ENCODE measurements at regions not wholly inside any gene's neighbourhood (a gene's known extent, or its start where the extent isn't known, plus 50 kb on each side); places are given as distances from the start of the nearest gene placed in this dataset.
"Not testable (repeated sequence)": the region's sequence is repeated elsewhere in the genome, so short reads cannot be mapped to it uniquely, and the experiment has no call there.

DNA sequence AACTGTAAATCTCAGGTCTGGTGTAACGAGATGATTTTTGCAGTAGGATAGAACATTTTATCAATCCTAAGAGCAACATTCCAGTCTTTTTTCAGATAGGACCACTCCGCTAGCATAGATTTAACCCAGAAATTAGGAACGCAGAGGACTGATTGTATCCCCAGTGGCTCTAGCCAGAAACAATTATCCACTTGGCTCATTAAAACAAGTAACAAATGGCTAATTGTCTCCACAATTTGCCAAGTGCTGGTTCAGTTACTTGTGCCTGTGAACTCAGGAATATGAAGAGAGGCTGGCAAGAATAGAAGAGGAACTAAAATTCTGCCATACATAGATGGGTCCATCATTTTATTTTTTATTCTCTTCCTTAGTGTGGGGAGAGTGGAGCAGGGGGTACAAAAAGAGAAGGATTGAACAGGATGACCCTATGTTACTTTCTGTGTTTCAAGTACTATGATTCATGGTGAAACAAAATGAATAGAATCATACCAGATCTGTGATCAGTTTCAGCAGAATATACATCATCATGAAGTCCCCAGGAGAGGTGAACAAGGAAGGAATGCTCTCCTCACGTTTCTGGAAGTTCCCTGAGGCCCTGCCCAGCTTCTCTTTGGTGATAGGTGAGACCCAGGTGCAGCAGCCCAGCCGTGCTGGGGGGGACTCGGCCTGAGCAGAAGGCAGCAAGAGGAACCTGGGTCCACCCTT is 121.6 kb downstream of the ARL4C start:
- DNase-seq (ENCODE audit: low spot score) (no peak), ATAC-seq (no peak)

DNA sequence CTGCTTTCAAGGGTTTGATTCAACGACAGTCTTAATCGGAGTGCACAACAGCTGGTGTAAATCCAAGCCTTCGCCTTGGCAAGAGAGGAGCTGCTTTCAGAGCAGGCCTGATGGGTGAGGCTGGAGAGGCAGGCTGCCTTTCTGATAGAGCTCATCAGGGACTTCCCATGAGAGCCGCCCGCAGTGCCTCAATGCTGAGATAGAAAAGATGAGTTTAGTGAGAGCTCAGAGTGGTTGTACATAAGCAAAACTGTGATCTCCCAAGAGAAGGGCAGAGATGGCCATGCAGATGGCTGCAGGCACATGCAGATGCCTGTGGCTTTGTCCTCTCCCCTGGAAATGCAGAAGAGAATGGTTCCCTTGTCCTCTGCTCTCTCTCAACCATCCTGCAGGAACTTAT is 122.1 kb downstream of the ARL4C start:
- no peak for ATAC-seq
- no peak for DNase-seq (ENCODE audit: low spot score)

DNA sequence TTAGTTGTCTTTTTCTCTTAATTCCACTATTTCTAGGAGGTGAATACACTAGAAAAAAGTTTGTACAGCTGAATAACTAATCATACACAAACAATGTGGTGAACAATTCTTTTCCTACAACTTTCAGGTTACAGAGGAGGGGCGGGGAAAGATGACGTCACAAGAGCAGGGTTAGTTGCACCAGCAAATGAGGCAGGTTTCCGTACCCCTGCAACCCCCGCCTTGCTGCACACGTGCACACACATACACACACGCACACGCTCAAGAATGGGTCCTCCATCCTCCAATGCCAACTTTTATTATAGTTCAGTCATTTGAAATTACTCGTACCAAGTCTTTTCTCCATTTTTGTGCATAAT is 122.8 kb downstream of the ARL4C start:
- ATAC-seq: no peak
- DNase-seq (ENCODE audit: low spot score): no peak

DNA sequence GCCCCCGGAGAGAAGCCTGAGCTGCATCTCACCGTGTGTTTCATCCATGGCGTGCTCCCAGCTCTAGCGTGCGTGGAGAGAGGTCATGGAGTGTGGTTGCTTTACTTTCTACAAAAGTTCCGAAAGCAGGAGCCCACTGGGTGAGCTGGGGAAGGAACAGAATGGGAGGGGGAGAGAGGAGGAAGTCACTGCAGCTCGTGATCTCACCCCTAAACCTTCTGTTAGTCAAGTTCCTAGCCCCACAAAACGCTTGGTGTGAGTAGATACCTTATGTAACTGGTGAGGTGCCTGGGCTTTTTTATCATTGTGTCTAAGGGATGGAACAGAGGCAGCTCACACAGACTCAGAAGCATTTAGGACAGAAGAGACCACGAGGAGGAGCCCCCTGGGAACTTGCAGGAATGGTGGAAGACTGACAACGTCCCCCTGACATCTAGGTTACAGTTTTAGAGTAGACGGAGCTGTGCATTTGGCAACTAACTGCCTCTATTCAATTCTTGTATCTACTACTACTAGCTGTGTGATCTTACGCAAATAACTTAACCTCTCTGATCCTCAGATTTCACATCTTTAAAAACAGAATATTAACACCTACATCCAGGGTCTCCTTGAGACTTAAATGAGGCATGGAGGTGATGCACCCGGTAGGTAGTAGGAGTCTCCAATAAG is 123.3 kb downstream of the ARL4C start:
- no peak for ATAC-seq
- no peak for DNase-seq (ENCODE audit: low spot score)

DNA sequence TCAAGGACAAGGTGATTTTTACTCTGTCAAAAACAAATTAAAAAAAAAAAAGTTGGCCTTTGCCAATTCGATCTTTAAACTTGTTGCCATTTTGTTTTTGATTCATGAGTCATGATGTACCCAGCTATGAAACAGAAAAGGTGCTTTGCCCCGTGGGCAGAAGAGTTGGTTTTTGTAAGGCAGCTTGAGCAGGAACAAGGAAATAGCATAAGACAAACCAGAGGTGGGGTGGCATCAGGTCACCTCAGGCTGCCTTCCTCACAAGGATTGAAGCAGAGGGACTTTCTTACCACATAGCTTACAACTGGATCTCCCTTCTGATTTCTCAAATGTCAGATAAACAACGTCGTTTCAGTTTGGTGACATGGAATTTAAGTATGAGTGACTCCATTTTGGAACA is 123.8 kb downstream of the ARL4C start:
- ATAC-seq: no peak
- DNase-seq (ENCODE audit: low spot score): no peak

DNA sequence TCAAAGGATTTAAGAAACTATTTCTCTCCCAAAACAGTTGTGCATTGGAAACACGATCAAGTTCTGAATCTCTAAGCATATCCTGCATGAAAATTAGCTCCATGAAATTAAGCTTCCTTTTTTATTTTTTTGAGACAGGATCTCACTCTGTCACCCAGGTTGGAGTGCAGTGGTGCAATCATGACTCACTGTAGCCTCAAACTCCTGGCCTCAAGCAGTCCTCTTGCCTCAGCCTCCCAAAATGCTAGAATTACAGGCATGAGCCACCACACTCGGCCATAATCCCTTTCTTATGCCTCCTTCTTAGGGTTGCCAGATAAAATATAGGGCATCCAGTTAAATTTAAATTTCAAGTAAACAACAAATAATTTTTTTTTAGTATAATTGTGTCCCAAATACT is 124.4 kb downstream of the ARL4C start:
- DNase-seq (ENCODE audit: low spot score): no peak
- ATAC-seq: no peak

DNA sequence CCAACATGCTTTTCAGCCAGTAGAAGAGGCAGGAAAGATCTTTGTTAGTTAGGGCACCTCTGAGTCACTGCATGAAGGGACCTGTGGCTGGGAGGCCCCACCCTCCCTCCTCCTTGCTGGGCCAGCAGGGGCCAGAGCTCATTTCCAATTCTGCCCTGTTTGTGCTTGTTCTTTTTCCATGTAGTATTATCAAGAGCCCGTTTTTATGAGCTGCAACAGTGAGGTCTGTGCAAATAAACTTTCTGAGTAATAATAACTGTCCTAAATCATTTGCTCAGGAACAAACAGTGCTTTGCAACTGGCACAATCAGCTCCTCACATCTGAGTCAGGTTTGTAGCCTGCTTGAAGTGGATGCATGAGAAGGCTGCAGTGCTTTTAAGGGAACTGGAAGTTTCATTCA is 128.0 kb downstream of the ARL4C start:
- ATAC-seq: no peak

DNA sequence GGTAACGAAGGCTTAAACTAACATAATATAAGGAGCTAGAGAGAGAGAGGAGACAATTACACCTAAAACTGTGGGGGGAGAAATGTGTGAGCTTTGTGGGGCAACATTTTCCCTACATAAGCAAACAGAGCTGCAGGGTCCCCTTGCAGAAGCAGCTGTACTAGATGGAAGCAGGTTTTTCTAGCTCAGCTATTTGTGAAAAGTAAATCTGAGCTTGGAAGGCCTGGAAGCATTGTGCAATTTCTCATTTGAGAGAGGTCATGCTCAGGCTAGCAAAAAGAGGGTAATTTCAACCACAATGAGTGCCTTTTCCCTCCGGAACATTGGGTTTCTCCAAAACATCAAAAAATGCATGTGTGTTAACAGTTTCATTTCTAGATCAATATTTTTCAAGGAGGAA is 130.0 kb downstream of the ARL4C start:
- DNase-seq (ENCODE audit: low spot score): no peak
- peak; percentile 83 for ATAC-seq

More for the DNA sequence above, 128.0 kb downstream of the ARL4C start:
- no peak for DNase-seq (ENCODE audit: low spot score)

DNA sequence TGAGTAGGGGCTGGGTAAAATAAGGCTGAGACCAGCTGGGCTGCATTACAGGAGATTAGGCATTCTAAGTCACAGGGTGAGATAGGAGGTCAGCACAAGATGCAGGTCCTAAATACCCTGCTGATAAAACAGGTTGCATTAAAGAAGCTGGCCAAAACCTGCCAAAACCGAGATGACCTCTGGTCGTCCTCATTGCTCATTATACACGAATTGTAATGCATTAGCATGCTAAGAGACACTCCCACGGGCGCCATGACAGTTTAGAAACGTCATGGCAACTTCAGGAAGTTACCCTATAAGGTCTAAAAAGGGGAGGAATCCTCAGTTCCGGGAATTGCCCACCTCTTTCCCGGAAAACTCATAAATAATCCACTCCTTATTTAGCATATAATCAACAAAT is 132.2 kb downstream of the ARL4C start:
- ATAC-seq (no peak), DNase-seq (ENCODE audit: low spot score) (no peak)

DNA sequence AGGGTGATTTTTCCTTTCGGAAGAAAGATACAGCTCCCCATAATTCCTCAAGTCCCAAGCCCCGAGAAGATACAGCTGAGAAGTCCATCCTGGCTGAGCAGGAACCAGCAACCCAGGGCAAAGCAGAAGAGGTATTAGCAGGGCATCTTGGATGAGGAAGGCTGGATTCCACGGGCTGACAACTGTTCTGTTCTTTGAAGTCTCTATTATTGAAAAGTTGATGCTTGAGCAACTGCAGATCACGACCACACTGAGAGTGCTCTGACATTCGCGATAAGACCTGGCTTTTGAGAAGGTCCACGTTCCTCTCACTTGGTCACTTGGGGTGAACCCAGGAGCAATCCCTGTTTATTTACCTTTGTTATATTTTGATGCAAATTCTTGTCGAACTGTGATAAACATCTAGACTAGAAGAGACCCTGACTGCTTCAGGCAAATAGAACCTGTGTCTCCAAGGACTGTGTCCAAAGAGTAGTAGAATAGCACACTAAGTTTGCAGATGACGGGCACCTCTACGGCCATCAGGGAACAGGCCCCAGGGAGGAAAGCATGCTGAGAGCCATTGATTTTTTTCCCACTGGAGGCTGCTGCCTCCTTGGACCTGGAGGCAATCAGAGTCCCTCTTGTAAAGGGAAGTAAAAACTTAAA is 133.1 kb downstream of the ARL4C start:
- DNase-seq (ENCODE audit: low spot score) (no peak), ATAC-seq (no peak)

DNA sequence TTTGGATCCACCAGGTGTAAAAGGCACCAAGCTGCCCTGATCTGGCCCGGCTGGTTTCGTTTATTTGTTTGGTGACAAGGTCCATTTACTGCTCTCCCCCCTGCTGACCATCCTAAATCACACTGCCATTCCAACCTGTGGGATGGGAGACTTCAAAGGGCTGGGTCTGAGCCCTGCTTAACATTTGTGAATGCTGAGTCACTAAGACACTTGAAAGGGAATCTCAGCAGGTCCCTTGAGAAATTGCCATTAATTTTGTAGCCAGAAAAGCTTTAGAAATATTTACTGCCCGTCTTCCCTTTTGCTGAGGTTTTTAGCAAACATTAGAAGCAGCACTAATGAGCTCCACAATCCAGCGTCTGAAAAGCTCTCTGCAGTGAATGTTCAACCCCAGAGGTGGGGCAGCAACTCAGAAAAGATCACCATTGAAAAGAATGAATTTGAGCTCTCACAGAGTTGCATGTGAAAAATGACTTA is 133.8 kb downstream of the ARL4C start:
- ATAC-seq: peak; percentile 86
- no peak for DNase-seq (ENCODE audit: low spot score)

DNA sequence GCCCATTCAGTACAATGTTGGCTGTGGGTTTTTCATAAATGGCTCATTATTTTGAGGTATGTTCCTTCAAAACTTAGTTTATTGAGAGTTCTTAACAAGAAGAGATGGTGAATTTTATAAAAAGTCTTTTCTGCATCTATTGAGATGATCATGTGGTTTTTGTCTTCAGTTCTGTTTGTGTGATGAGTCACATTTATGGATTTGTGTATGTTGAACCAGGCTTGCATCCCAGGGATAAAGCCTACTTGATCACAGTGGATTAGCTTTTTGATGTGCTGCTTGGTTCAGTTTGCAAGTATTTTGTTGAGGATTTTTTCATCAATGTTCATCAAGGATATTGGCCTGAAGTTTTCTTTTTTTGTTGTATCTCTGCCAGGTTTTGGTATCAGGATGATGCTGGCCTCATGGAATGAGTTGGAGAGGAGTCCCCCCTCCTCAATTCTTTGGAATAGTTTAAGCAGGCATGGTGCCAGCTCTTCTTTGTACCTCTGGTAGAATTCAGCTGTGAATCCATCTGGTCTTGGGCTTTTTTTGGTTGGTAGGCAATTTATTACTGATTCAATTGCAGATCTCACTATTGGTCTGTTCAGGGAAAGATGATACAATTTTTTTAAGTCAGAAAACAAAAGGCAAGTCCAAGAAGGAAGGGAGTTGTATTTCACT is 136.4 kb downstream of the ARL4C start:
- not testable (repeated sequence) for DNase-seq (ENCODE audit: low spot score); ATAC-seq

DNA sequence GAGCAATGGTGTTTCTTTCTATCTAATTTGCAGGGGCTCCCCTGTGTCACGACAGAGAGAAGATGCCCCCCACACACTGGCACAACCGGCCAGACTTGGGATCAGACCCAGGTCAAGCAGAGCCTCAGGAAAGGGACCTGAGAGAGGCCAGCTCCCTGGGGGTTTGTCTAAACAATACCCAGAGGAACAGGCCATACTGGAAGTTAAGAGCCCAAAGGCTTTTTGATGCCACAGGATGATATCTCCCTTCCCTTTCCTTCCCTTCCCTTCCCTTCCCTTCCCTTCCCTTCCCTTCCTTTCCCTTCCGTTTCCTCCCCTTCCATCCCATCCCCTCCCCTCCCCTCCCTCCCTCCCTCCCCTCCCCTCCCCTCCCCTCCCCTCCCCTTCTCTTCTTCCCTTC is 139.2 kb downstream of the ARL4C start:
- ATAC-seq (no peak), DNase-seq (ENCODE audit: low spot score) (no peak)

DNA sequence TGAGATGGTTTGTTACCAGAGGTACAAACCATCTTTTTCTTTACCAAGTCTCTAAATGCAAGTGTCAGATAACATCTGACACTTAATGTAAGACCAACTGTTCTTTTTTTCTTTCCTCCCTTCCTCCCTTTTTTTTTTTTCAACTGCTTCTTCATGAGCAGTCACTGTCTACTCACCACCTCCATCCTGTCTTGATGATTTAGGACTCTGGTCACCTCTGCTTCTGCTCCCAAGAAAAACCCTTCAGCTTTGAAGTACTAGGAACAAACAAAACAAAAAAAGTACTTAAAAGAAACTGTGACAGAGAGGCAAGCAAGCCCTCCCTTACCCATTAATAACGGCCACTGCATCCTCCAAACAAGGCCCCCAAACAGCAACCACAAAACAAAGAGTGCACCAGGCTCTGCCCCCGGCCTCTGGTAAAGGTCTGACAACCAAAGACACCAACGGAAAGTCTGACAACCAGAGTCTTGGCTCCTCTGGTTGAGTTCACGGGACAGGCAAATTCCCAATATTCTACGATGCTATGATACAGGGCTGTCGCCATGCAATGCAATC is 141.0 kb downstream of the ARL4C start:
- no peak for DNase-seq (ENCODE audit: low spot score)

DNA sequence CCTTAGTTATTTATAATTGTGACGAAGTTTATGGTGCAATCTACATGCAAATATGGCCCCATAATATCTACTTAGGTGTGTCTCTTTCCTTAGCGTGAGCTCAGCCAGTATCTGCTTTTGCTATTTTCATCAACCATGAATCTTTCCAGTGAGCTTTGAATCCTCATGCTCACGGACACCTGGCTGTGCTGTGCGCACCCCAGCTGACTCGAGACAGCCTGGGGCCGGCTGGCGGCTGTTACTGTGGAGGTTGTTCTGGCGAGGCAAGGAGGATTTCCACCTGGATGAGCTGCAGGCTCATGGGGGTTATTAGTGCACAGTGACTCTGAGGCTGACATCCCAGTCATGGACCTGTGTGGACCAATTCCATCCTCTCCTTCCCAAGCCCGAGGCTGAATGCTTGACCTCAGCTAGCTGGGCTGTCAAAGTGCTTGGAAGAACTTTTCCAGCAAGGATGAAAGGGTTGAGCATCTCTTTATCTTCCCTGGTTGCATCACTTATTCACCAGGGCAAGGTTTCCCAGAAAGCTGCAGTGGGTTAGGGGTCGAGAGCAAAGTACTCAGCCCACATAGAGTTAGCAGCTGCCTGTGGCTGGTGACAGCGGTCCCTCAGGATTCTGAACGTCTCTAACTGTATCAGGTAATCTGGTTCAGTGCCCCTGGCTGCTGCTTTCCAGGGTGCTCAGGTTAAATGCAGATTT is 141.7 kb downstream of the ARL4C start:
- ATAC-seq (no peak), DNase-seq (ENCODE audit: low spot score) (no peak)

More for the DNA sequence above, 141.0 kb downstream of the ARL4C start:
- no peak for ATAC-seq

DNA sequence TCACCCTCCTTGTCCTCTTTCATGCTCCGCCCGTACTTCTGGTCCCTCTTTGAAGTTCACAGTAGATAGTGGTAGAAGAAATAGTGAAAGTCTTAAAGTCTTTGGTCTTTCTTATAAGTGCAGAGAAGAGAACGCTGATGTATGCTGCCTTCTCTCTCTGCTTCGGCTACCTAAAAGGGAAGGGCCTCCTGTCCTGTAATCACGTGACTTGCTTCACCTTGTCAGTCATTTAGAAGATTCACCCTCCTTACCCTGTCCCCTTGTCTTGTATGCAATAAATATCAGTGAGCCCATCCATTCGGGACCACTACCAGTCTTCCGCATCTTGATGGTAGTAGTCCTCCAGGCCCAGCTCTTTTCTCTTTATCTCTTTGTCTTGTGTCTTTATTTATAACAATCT is 144.6 kb downstream of the ARL4C start:
- DNase-seq (ENCODE audit: low spot score) (no peak), ATAC-seq (no peak)

DNA sequence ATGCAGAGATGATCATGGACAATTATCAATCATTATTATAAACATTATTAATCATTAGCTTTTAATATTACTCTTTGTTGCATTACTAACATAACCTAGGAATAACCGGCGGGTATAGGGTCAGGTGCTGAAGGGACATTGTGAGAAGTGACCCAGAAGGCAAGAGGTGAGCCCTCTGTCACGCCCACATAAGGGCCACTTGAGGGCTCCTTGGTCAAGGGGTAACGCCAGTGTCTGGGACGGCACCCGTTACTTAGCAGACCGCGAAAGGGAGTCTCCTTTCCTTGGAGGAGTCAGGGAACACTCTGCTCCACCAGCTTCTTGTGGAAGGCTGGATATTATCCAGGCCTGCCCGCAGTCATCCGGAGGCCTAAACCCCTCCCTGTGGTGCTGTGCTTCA is 145.0 kb downstream of the ARL4C start:
- not testable (repeated sequence) for DNase-seq (ENCODE audit: low spot score); ATAC-seq

DNA sequence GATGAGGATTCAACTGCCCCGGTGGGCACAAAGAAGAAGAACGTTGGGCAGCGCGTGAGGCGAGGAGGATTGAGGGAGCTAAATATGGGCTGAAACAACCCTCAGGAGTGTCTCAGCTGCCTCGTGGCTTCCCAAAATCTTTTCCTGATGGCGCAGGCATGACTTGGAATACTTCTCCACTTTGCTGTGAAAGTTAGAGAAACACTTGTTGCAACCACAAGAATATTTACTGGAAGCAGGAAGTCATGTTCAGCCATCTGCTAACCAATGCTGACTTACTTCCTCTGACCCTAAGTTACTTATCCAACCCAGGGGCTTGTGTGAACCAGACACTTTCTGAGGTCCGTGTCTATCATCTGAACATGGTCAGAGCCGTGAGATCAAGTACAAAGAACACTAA is 148.8 kb downstream of the ARL4C start:
- no peak for DNase-seq (ENCODE audit: low spot score)
- peak; percentile 26 for ATAC-seq

DNA sequence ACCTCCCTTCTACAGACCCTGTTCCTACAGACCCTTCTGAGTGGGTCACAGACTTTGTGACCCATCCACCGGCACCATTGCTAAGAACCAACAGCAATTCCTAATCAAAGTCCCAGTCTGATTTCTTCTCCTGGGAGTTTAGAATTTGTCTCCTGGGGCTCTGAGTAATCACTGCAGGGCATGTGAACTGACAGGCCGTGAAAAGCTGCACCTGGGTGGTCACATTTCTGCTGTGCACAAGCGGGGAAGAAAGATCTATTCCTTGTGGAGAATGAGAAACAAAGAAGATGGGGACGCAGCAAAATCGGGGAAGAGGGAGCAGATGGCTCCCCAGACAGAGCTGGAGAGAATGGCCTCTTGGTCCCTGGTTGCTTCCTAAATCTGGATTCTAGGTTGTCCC is 151.0 kb downstream of the ARL4C start:
- ATAC-seq (no peak), DNase-seq (ENCODE audit: low spot score) (no peak)

DNA sequence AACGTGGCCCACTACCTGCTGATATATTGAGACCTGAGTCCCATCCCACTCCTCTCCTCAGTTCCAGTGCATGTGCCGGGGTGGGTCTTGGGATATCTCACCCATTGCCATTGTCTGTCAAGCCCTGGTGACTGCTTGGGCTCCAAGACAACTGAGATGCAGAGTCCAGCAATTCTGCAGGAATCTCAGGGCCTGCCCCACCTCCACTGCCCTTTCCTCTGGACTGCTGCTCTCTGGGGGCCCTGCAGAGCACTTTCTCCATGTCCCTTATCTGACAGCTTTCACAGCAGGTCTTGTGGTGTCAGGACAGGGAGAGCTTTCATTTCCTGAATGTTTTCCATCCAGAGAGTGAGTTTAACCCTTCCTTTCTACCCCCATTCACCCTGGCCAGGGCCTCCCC is 152.9 kb downstream of the ARL4C start:
- ATAC-seq (no peak), DNase-seq (ENCODE audit: low spot score) (no peak)

DNA sequence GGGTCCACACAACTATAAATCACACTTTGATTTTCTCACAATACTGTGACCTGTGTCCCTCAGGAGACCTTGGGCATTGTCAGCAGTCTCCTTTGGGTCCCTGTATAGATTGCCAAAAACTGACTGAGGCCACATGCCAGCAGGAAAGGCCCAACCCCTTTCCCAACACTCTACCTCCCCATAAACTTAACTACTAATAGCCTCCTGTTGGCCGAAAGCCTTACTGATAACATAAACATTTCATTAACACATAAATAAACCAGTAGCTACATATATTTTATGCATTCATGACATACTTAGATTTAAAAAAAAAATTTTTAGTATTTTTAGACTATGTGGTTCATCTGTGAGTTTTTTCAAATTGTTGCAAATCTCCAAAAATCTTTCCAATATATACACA is 153.5 kb downstream of the ARL4C start:
- no peak for ATAC-seq
- no peak for DNase-seq (ENCODE audit: low spot score)

Data from left lobe of liver (tissue), 2 donors.